Stimulated activated CD4-positive, alpha-beta T cell treated with anti-CD3 and anti-CD28 coated beads, Interleukin-1b, Interleukin-23, amount 100 ng/mL, for 48 hours (primary cell): ENCODE measurements at regions not wholly inside any gene's neighbourhood (a gene's known extent, or its start where the extent isn't known, plus 50 kb on each side); places are given as distances from the start of the nearest gene placed in this dataset.

Source experiments
- DNase-seq: peaks from one replicate; pipeline ENCODE4 v3.0.0-alpha.2; 2020

GRCh38 chr10:29849886-29850285 lies 209.5 kb downstream of the JCAD start:
- no peak for DNase-seq

GRCh38 chr10:29849126-29849833 lies 210.1 kb downstream of the JCAD start:
- DNase-seq: no peak

- no peak for DNase-seq
Observed at GRCh38 chr10:29846881-29847280, 212.1 kb upstream of the SVIL start.

GRCh38 chr10:29845166-29845565 lies 210.4 kb upstream of the SVIL start:
- DNase-seq: no peak

GRCh38 chr10:29843143-29843542 lies 208.4 kb upstream of the SVIL start:
- no peak for DNase-seq

- no peak for DNase-seq
Observed at GRCh38 chr10:29841724-29842649, 207.2 kb upstream of the SVIL start.

- no peak for DNase-seq
Observed at GRCh38 chr10:29840516-29841276, 205.9 kb upstream of the SVIL start.

- DNase-seq: no peak
Observed at GRCh38 chr10:29839826-29840515, 205.2 kb upstream of the SVIL start.

- DNase-seq: no peak
Observed at GRCh38 chr10:29838539-29838938, 203.8 kb upstream of the SVIL start.

- DNase-seq: no peak
Observed at GRCh38 chr10:29837586-29837985, 202.8 kb upstream of the SVIL start.

- DNase-seq: no peak
Observed at GRCh38 chr10:29836396-29836795, 201.6 kb upstream of the SVIL start.

- DNase-seq: no peak
Observed at GRCh38 chr10:29835055-29835454, 200.3 kb upstream of the SVIL start.

GRCh38 chr10:29830531-29831512 lies 196.1 kb upstream of the SVIL start:
- DNase-seq: no peak

GRCh38 chr10:29829776-29830175 lies 195.0 kb upstream of the SVIL start:
- no peak for DNase-seq

GRCh38 chr10:29828956-29829355 lies 194.2 kb upstream of the SVIL start:
- no peak for DNase-seq

GRCh38 chr10:29828440-29828894 lies 193.7 kb upstream of the SVIL start:
- no peak for DNase-seq

- no peak for DNase-seq
Observed at GRCh38 chr10:29827512-29827911, 192.7 kb upstream of the SVIL start.

- no peak for DNase-seq
Observed at GRCh38 chr10:29826801-29827450, 192.2 kb upstream of the SVIL start.

- DNase-seq: no peak
Observed at GRCh38 chr10:29826221-29826620, 191.4 kb upstream of the SVIL start.

- no peak for DNase-seq
Observed at GRCh38 chr10:29823553-29824080, 188.8 kb upstream of the SVIL start.
